ENCODE measurements at regions not wholly inside any gene's neighbourhood (a gene's known extent, or its start where the extent isn't known, plus 50 kb on each side); places are given as distances from the start of the nearest gene placed in this dataset.
"Not testable (repeated sequence)": the region's sequence is repeated elsewhere in the genome, so short reads cannot be mapped to it uniquely, and the experiment has no call there.

DNA sequence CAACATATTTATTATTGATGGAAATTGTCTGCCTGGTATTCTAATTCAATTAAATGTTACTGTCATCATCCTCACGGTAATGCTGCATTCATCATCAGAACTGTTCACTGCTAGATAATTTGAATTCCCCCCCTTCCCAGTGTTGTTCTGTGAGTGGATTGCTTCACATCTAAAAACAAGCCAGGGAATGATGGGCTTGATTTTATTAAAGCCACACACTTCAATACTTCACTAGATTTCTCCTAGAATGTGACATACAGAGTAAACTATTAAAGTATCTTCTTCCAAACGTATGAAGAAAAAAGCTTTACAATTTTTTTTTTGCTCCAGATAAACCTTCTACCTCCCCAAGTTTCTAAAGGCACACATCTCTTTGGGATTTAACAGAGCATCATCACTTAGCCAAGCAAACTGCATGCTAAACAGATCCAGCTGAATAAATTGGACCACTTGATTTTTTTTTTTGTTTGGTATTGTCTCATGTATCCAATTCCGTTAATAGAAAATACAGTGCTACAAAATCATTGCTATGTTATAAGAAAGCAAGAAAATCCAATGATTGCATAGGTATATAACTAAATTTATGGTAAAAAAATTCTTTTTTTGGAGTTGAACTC, 692.4 kb downstream of the MTRR start:
- no peak for DNase-seq (ENCODE audit: low spot score)
- H3K27ac ChIP-seq: no peak overlapping the region
- CTCF ChIA-PET: no interaction called here
- TF ChIP-seq, protein P1, sequence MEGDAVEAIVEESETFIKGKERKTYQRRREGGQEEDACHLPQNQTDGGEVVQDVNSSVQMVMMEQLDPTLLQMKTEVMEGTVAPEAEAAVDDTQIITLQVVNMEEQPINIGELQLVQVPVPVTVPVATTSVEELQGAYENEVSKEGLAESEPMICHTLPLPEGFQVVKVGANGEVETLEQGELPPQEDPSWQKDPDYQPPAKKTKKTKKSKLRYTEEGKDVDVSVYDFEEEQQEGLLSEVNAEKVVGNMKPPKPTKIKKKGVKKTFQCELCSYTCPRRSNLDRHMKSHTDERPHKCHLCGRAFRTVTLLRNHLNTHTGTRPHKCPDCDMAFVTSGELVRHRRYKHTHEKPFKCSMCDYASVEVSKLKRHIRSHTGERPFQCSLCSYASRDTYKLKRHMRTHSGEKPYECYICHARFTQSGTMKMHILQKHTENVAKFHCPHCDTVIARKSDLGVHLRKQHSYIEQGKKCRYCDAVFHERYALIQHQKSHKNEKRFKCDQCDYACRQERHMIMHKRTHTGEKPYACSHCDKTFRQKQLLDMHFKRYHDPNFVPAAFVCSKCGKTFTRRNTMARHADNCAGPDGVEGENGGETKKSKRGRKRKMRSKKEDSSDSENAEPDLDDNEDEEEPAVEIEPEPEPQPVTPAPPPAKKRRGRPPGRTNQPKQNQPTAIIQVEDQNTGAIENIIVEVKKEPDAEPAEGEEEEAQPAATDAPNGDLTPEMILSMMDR (conservative IDR thresholded peaks at IDR 0.05; ENCODE audit: low read depth): no peak
- POLR2A ChIA-PET (ENCODE audit: low non-redundant PET): no interaction called here

DNA sequence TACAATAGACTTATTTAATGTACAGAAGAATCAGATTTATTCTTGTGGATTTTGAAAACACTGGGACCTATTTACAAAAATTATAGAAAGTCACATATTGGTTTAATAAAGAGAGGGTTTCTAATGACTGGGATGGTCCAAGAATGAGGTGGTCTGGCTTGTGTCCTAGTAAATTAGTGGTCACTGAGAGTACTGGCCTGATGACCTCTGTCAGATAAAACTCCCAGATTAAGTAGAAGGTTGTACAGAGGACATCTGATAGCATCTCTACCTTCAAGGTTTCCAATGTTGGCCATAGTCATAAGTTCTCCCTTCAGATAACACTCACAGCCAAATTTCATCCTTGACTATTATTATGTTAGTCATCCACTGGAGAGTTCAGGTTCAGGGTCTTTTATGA, 692.9 kb downstream of the MTRR start:
- ChIA-PET POLR2A (ENCODE audit: low non-redundant PET) (no interaction called here), CTCF (no interaction called here)
- no peak for DNase-seq (ENCODE audit: low spot score)
- H3K27ac ChIP-seq: no peak overlapping the region
- TF ChIP-seq, protein P1 (conservative IDR thresholded peaks at IDR 0.05; ENCODE audit: low read depth): no peak

DNA sequence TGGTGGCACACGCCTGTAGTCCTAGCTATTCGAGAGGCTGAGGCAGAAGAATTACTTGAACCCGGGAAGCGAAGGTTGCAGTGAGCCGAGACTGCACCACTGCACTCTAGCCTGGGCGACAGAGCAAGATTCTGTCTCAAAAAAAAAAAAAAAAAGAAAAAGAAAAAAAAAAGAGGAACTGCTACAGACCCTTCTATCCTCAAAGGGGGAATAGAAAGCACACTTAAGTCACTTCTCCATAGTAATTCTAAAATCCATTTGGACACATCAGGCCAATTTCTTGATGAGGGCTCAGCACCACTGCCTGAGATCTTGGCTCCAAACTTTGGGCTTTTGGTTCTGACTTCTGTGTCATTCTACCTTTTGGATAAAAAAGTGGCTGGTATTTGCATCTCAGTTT, 694.6 kb downstream of the MTRR start:
- POLR2A ChIA-PET (ENCODE audit: low non-redundant PET); DNase-seq (ENCODE audit: low spot score); CTCF ChIA-PET; H3K27ac ChIP-seq: not testable (repeated sequence)

DNA sequence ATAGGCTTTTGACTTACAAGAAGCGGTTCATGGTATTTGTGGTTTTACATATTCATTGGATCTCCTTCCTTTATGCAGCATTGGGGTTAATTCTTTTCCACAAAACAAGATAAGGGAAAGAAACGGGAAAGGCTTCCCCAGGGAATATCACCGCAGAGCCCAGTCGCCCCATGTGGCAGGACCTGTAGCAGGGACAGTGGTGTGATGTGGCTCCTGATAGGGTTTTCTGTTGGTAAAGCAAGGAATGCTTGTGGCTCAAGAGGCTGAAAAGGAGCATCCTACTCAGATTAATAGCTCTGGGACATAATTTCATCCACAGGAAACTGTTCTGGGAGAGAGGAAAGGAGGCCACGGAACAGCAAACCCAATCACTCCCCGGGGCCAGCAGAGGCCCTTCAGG, 699.9 kb downstream of the MTRR start:
- DNase-seq (ENCODE audit: low spot score): no peak
- CTCF ChIA-PET: no interaction called here
- TF ChIP-seq, protein P1 (conservative IDR thresholded peaks at IDR 0.05; ENCODE audit: low read depth): no peak
- POLR2A ChIA-PET (ENCODE audit: low non-redundant PET): no interaction called here
- no peak overlapping the region for H3K27ac ChIP-seq

DNA sequence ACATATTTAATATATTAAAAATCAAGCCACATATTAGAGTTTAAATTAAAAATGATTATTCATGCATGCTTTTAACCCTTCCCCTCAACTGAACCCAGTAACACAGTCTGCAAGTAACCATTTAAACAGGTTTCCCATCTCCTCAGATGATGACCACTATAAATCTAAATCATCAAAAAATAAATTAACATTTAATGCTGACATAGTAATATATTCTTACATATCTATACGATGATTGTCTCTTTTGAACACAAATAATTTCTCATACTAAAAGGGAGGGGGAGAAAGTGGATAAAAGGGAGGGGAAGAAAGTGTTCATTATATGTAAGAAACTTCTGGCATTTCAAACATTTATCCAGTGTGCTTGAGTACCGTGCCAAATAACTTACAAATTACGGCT, 701.6 kb downstream of the MTRR start:
- ChIA-PET POLR2A (ENCODE audit: low non-redundant PET) (no interaction called here), CTCF (no interaction called here)
- TF ChIP-seq, protein P1 (conservative IDR thresholded peaks at IDR 0.05; ENCODE audit: low read depth): no peak
- H3K27ac ChIP-seq: no peak overlapping the region
- no peak for DNase-seq (ENCODE audit: low spot score)

DNA sequence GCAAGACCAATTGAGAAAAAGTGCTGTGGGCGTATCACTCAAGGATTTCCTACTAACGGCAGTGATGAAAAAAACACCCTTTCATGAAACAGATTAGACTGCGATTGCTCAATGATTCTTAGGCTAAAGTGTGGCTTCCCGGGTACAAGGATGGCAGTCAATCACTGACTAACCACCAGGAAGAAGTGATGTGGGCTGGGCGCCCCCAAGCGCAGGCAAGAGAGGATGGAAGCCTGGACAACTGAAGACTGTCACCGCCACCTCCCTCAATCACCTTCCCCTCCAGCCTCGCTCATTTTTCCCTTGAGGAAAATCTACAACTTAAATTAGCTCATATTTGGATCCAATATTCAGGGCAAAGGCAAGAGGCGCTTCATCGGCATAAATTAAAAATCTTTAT, 707.2 kb downstream of the MTRR start:
- TF ChIP-seq, protein P1 (conservative IDR thresholded peaks at IDR 0.05; ENCODE audit: low read depth): no peak
- ChIA-PET CTCF (no interaction called here), POLR2A (ENCODE audit: low non-redundant PET) (no interaction called here)
- H3K27ac ChIP-seq: no peak overlapping the region
- no peak for DNase-seq (ENCODE audit: low spot score)

DNA sequence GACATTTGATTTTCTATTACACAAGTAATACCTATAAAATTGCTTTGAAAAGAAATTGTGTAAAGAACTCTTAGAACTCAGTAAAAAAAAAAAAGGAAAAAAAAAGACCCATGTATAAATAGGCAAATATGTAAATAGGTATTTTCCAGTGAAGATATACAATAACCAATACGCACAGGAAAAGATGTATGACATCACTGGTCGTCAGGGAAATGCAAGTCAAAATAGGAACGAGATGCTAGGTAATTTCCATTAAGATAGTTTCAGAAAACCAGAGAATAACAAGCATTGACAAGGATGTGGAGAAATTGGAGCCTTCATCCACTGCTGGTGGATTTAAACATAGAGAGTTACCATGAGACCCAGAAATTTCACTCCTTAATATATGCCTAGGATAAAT, 708.8 kb downstream of the MTRR start:
- no peak for DNase-seq (ENCODE audit: low spot score)
- POLR2A ChIA-PET (ENCODE audit: low non-redundant PET): no interaction called here
- TF ChIP-seq, protein P1 (conservative IDR thresholded peaks at IDR 0.05; ENCODE audit: low read depth): no peak
- H3K27ac ChIP-seq: no peak overlapping the region
- CTCF ChIA-PET: no interaction called here
